Astrocyte of the spinal cord (primary cell): ENCODE measurements at regions not wholly inside any gene's neighbourhood (a gene's known extent, or its start where the extent isn't known, plus 50 kb on each side); places are given as distances from the start of the nearest gene placed in this dataset.

ENCODE experiments used
- DNase-seq: peaks from one replicate; pipeline ENCODE4 v3.0.0; 2011; ENCODE audit warnings: low read depth, low spot score
- H3K4me3 ChIP-seq: 2 replicates; pipeline ENCODE4 v1.5.1; 2011; ENCODE audit warnings: low read depth, mild to moderate bottlenecking, low read length, moderate library complexity
- CTCF ChIP-seq: IDR thresholded peaks from 2 replicates; pipeline ENCODE4 v1.5.1; 2012; ENCODE audit warnings: low read depth, mild to moderate bottlenecking, low read length, inconsistent platforms
- in situ Hi-C: cut with HindIII; loops from 2 replicates; pipeline ENCODE4 v1.10.0; 2017; ENCODE audit warnings: low sequenced_read_pairs

DNA sequence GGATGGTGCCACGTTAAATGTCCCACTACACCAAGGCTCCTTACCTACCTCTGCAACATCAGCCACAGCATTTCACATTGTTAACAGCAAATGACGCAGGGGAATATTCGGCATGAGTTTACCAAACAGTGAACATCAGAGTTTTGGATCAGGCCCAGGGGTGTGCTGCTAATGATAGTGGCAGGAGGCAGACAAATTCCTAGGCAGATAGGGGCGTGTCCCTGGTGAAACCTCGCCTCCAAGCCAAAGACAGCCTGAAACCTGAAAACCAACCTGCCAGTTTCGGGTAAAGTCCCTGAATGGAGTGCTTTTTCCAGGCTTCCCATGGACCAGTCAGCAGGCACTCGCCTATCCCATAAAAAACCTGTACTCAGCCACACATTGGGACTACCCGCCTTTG, 133.6 kb downstream of the SH3BGRL2 start:
- H3K4me3 ChIP-seq = no peak overlapping the region
- no peak for TF ChIP-seq CTCF
- no peak for DNase-seq
- in situ Hi-C loops = no loop called here

DNA sequence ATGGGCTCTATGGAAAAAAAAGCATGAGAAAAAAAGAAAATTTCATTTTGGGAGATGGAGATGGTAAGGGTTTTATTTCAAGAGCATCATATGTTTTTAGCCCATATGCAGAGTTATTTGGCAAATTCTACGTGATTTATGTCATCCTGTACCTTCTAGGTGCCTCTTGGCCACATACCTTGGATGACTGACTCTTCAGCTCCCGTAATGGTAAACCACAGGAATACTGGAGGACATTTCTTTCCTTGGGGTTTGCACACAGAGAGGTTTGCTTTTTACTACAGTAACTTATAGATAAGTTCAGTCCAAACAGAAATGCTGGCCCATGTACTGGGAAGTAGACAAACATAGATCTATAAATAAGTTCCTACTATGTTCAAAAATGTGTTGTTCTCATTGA, 132.2 kb downstream of the SH3BGRL2 start:
- in situ Hi-C loops = no loop called here
- no peak overlapping the region for H3K4me3 ChIP-seq
- no peak for DNase-seq
- TF ChIP-seq CTCF = no peak

GRCh38 chr6:79762370-79762769, 131.2 kb downstream of the SH3BGRL2 start:
- DNase-seq = peak; percentile 5
- in situ Hi-C loops = no loop called here
- peak; percentile 38 for TF ChIP-seq CTCF
- no peak overlapping the region for H3K4me3 ChIP-seq

DNA sequence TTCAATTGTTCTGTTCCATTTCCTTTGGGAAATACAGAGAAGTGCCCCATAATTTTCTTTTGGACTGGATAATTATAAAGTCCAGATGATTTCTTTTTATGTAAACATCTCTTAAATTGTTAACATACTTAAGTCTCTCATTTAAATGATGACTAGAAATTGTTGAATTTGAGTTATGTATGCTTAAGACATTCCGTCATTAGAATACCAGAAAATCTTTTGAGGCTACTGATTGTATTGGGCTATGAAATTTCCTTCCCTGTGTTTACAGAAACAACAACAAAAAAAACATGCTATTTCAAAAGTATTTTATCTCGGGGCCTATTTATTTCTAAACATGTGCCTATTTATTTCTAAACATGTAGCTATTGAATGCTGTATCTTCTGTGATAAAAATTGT, 125.4 kb downstream of the SH3BGRL2 start:
- DNase-seq = no peak
- in situ Hi-C loops = no loop called here
- no peak overlapping the region for H3K4me3 ChIP-seq
- TF ChIP-seq CTCF = no peak

DNA sequence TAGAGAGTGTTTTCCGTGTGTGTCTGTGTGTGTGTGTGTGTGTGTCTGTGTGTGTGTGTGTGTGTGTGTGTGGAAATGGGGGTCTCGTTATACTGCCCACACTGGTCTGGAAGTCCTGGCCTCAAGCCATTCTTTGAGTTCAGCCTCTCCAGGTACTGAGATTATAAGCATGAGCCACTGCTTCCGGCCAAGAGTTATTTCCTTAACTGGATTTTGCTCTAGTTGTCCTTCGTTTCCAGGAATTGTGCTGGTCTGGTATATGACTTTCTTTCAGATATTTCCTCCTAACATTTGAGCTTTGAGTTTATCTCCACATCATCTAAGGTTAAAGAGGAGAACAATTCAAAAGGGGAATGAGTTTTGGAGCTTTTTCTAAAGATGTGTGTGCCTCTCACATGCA, 124.8 kb downstream of the SH3BGRL2 start:
- in situ Hi-C loops = no loop called here
- no peak for DNase-seq
- no peak overlapping the region for H3K4me3 ChIP-seq
- TF ChIP-seq CTCF = no peak
